Keratinocyte (primary cell): ENCODE measurements at regions not wholly inside any gene's neighbourhood (a gene's known extent, or its start where the extent isn't known, plus 50 kb on each side); places are given as distances from the start of the nearest gene placed in this dataset.

Experiments
- DNase-seq: peaks from one replicate; pipeline ENCODE4 v3.0.0-alpha.2; 2011; ENCODE audit warnings: low read depth, missing footprints, low spot score
- FAIRE-seq: peaks from 2 replicates; lab custom pipeline; 2011; peaks lifted over from hg19 to GRCh38; lab: Jason Lieb, UNC
- H2AFZ ChIP-seq: 2 replicates; pipeline ENCODE4 v1.6.0; 2012; ENCODE audit warnings: low read length, control low read depth, inconsistent platforms; ENCODE audit not compliant: control insufficient read depth
- H3K27ac ChIP-seq: 2 replicates; pipeline ENCODE4 v1.5.1; 2011; ENCODE audit warnings: low read length; ENCODE audit not compliant: control insufficient read depth, insufficient read depth
- H3K27me3 ChIP-seq: 3 replicates; pipeline ENCODE4 v1.6.0; 2011; ENCODE audit warnings: low read length; ENCODE audit not compliant: control insufficient read depth, insufficient read depth; ENCODE audit errors: extremely low read depth
- H3K36me3 ChIP-seq, 2 experiments: 2 replicates in 1 of 2; 3 replicates in 1 of 2; pipeline ENCODE4 v1.5.1; 2011; ENCODE audit warnings: low read length in 2 of 2, mild to moderate bottlenecking in 1 of 2; ENCODE audit not compliant: control insufficient read depth in 2 of 2, insufficient read depth in 2 of 2; ENCODE audit errors: extremely low read depth in 1 of 2
- H3K4me1 ChIP-seq: 3 replicates; pipeline ENCODE4 v1.5.1; 2011; ENCODE audit warnings: low read length; ENCODE audit not compliant: control insufficient read depth, insufficient read depth; ENCODE audit errors: extremely low read depth
- H3K4me2 ChIP-seq: 3 replicates; pipeline ENCODE4 v1.6.0; 2011; ENCODE audit warnings: low read depth, low read length; ENCODE audit not compliant: control insufficient read depth, insufficient read depth; ENCODE audit errors: extremely low read depth
- H3K4me3 ChIP-seq, 3 experiments: fragments of 200-600 bp in 1 of 3; sonication (generic) in 1 of 3; 2 replicates in 2 of 3; 3 replicates in 1 of 3; pipeline ENCODE4 v1.5.1; 2011 to 2016; ENCODE audit warnings: low read length in 3 of 3, mild to moderate bottlenecking in 3 of 3, control low read depth in 2 of 3, inconsistent platforms in 1 of 3, low read depth in 1 of 3, mixed read lengths in 1 of 3, mixed run types in 1 of 3, moderate library complexity in 1 of 3; ENCODE audit not compliant: control insufficient read depth in 2 of 3, insufficient read depth in 2 of 3; ENCODE audit errors: extremely low read depth in 1 of 3
- H3K79me2 ChIP-seq: 2 replicates; pipeline ENCODE4 v1.6.0; 2012; ENCODE audit warnings: low read length; ENCODE audit not compliant: control insufficient read depth, insufficient read depth
- H3K9ac ChIP-seq: 3 replicates; pipeline ENCODE4 v1.6.0; 2011; ENCODE audit warnings: low read length; ENCODE audit not compliant: control insufficient read depth, insufficient read depth; ENCODE audit errors: extremely low read depth
- H3K9me1 ChIP-seq: 3 replicates; pipeline ENCODE4 v1.6.0; 2011; ENCODE audit warnings: low read length; ENCODE audit not compliant: control insufficient read depth, insufficient read depth; ENCODE audit errors: extremely low read depth
- H3K9me3 ChIP-seq: 2 replicates; pipeline ENCODE4 v1.5.1; 2012; ENCODE audit warnings: low read depth, low read length; ENCODE audit not compliant: control insufficient read depth
- H4K20me1 ChIP-seq: 3 replicates; pipeline ENCODE4 v1.6.0; 2011; ENCODE audit warnings: low read length; ENCODE audit not compliant: control insufficient read depth, insufficient read depth; ENCODE audit errors: extremely low read depth
- CTCF ChIP-seq, 3 experiments: IDR thresholded peaks in 1 of 3; conservative IDR thresholded peaks in 1 of 3; optimal IDR thresholded peaks in 1 of 3; 2 replicates in 2 of 3; 3 replicates in 1 of 3; pipeline versions ENCODE3 to v1.5.1; 2011; ENCODE audit warnings: low read length in 3 of 3, mild to moderate bottlenecking in 3 of 3, moderate library complexity in 2 of 3, control low read depth in 1 of 3, inconsistent platforms in 1 of 3; ENCODE audit not compliant: insufficient read depth in 2 of 3; ENCODE audit errors: extremely low read depth in 1 of 3
- EZH2 ChIP-seq: IDR thresholded peaks from one replicate; pipeline ENCODE4 v1.6.1; 2012; ENCODE audit warnings: inconsistent platforms, mild to moderate bottlenecking, low read length, moderate library complexity
- dilution Hi-C: fragments of 300-500 bp; cut with MboI; formaldehyde crosslinking; loops from one replicate; pipeline ENCODE4 v1.7.0; 2020; ENCODE audit warnings: low sequenced_read_pairs; ENCODE audit not compliant: extremely low pct_ligation_motif_present

GRCh38 chr2:59008950-59009349, 767.8 kb upstream of the FANCL start:
- no peaks in the 10 kb centered on the region for H4K20me1 ChIP-seq
- H3K27ac ChIP-seq, result no peak overlapping the region
- no peaks in the 10 kb centered on the region for H3K9me1 ChIP-seq
- no peak overlapping the region for H3K4me3 ChIP-seq
- no peak overlapping the region for H2AFZ ChIP-seq
- H3K9me3 ChIP-seq, result no peaks in the 10 kb centered on the region
- H3K36me3 ChIP-seq, result no peaks in the 10 kb centered on the region
- DNase-seq, result no peak
- FAIRE-seq, result no peak
- H3K9ac ChIP-seq, result no peak overlapping the region
- dilution Hi-C loops, result no loop called here
- H3K79me2 ChIP-seq, result no peaks in the 10 kb centered on the region
- no peak for TF ChIP-seq CTCF (optimal IDR thresholded peaks at IDR 0.05 in 1 of 3, IDR thresholded peaks at IDR 0.05 in 1 of 3, conservative IDR thresholded peaks at IDR 0.05 in 1 of 3; ENCODE audit: extremely low read depth in 1 of 3, insufficient read depth in 2 of 3, low read length in 3 of 3)
- no peak for TF ChIP-seq EZH2
- no peaks in the 10 kb centered on the region for H3K4me1 ChIP-seq
- H3K4me2 ChIP-seq, result no peak overlapping the region
- no peaks in the 10 kb centered on the region for H3K27me3 ChIP-seq

- H3K4me2 ChIP-seq, result no peak overlapping the region
- H4K20me1 ChIP-seq, result no peaks in the 10 kb centered on the region
- H3K79me2 ChIP-seq, result no peaks in the 10 kb centered on the region
- H3K9me1 ChIP-seq, result no peaks in the 10 kb centered on the region
- H3K4me3 ChIP-seq, result no peak overlapping the region
- H3K9me3 ChIP-seq, result no peaks in the 10 kb centered on the region
- no peaks in the 10 kb centered on the region for H3K27me3 ChIP-seq
- FAIRE-seq, result no peak
- no peak overlapping the region for H2AFZ ChIP-seq
- no peak overlapping the region for H3K9ac ChIP-seq
- no peaks in the 10 kb centered on the region for H3K36me3 ChIP-seq
- dilution Hi-C loops, result no loop called here
- no peak overlapping the region for H3K27ac ChIP-seq
- TF ChIP-seq EZH2, result no peak
- TF ChIP-seq CTCF (optimal IDR thresholded peaks at IDR 0.05 in 1 of 3, IDR thresholded peaks at IDR 0.05 in 1 of 3, conservative IDR thresholded peaks at IDR 0.05 in 1 of 3; ENCODE audit: extremely low read depth in 1 of 3, insufficient read depth in 2 of 3, low read length in 3 of 3), result no peak
- no peak for DNase-seq
- no peaks in the 10 kb centered on the region for H3K4me1 ChIP-seq
Measured at GRCh38 chr2:59005836-59006615, 764.9 kb upstream of the FANCL start.
